ENCODE measurements at regions not wholly inside any gene's neighbourhood (a gene's known extent, or its start where the extent isn't known, plus 50 kb on each side); places are given as distances from the start of the nearest gene placed in this dataset.

GRCh38 chr14:56394826-56395530, 184.6 kb upstream of the TMEM260 start:
- Mint-ChIP-seq H3K9me3 (ENCODE audit: low read depth) (no peaks in the 10 kb centered on the region), H3K27me3 (peaks cover 3% of the 10 kb centered on the region), H3K4me1 (no peaks in the 10 kb centered on the region), H3K27ac (no peak overlapping the region), H3K36me3 (no peaks in the 10 kb centered on the region), H3K4me3 (no peak overlapping the region)
- CTCF ChIA-PET: no interaction called here
- DNase-seq: no peak
- ATAC-seq: no peak

GRCh38 chr14:56400109-56400825, 179.3 kb upstream of the TMEM260 start:
- CTCF ChIA-PET: interaction anchor here (1.3 kb wide), 1 partner anchor 10 kb away, joined by 3 read pairs; no protein-coding TSS in a partner anchor
- H3K4me1 Mint-ChIP-seq: no peaks in the 10 kb centered on the region

GRCh38 chr14:56412468-56413434, 166.8 kb upstream of the TMEM260 start:
- CTCF ChIA-PET: no interaction called here
- peaks cover 31% of the 10 kb centered on the region for H3K27me3 Mint-ChIP-seq
- DNase-seq (no peak), ATAC-seq (no peak)
- no peaks in the 10 kb centered on the region for H3K36me3 Mint-ChIP-seq
- H3K27ac Mint-ChIP-seq: no peak overlapping the region
- H3K4me1 Mint-ChIP-seq: peaks cover 14% of the 10 kb centered on the region
- H3K9me3 Mint-ChIP-seq (ENCODE audit: low read depth): no peaks in the 10 kb centered on the region
- no peak overlapping the region for H3K4me3 Mint-ChIP-seq

More at GRCh38 chr14:56400109-56400825, 179.3 kb upstream of the TMEM260 start:
- no peak for ATAC-seq
- peaks cover 4% of the 10 kb centered on the region for H3K9me3 Mint-ChIP-seq (ENCODE audit: low read depth)
- no peak overlapping the region for H3K4me3 Mint-ChIP-seq
- no peak for DNase-seq
- no peaks in the 10 kb centered on the region for H3K27me3 Mint-ChIP-seq
- no peak overlapping the region for H3K27ac Mint-ChIP-seq
- H3K36me3 Mint-ChIP-seq: no peaks in the 10 kb centered on the region

GRCh38 chr14:56413721-56414120, 165.9 kb upstream of the TMEM260 start:
- Mint-ChIP-seq H3K27me3 (peaks cover 24% of the 10 kb centered on the region), H3K36me3 (no peaks in the 10 kb centered on the region), H3K4me3 (no peak overlapping the region), H3K4me1 (peaks cover 14% of the 10 kb centered on the region), H3K9me3 (ENCODE audit: low read depth) (no peaks in the 10 kb centered on the region), H3K27ac (no peak overlapping the region)
- no peak for ATAC-seq
- no peak for DNase-seq
- CTCF ChIA-PET: no interaction called here

GRCh38 chr14:56414236-56414635, 165.4 kb upstream of the TMEM260 start:
- H3K9me3 Mint-ChIP-seq (ENCODE audit: low read depth): no peaks in the 10 kb centered on the region
- no peak overlapping the region for H3K27ac Mint-ChIP-seq
- H3K27me3 Mint-ChIP-seq: peaks cover 22% of the 10 kb centered on the region
- no peak for DNase-seq
- CTCF ChIA-PET: no interaction called here
- H3K4me3 Mint-ChIP-seq: no peak overlapping the region
- H3K36me3 Mint-ChIP-seq: no peaks in the 10 kb centered on the region
- ATAC-seq: no peak
- H3K4me1 Mint-ChIP-seq: peaks cover 14% of the 10 kb centered on the region

- H3K27ac Mint-ChIP-seq: no peak overlapping the region
- no peak overlapping the region for H3K4me3 Mint-ChIP-seq
- H3K4me1 Mint-ChIP-seq: peaks cover 14% of the 10 kb centered on the region
- H3K27me3 Mint-ChIP-seq: peaks cover 12% of the 10 kb centered on the region
- ATAC-seq: no peak
- CTCF ChIA-PET: interaction anchor here (0.6 kb wide), 1 partner anchor 1043 kb away, joined by 4 read pairs; no protein-coding TSS in a partner anchor
- no peaks in the 10 kb centered on the region for H3K36me3 Mint-ChIP-seq
- DNase-seq: no peak
- H3K9me3 Mint-ChIP-seq (ENCODE audit: low read depth): no peaks in the 10 kb centered on the region
These were observed 163.4 kb upstream of the TMEM260 start for GRCh38 chr14:56416213-56416612.

- H3K4me3 Mint-ChIP-seq: no peak overlapping the region
- H3K27ac Mint-ChIP-seq: no peak overlapping the region
- no peaks in the 10 kb centered on the region for H3K9me3 Mint-ChIP-seq (ENCODE audit: low read depth)
- H3K27me3 Mint-ChIP-seq: peaks cover 7% of the 10 kb centered on the region
- CTCF ChIA-PET: no interaction called here
- no peak for ATAC-seq
- no peak for DNase-seq
- no peaks in the 10 kb centered on the region for H3K36me3 Mint-ChIP-seq
- H3K4me1 Mint-ChIP-seq: peaks cover 13% of the 10 kb centered on the region
These were observed 162.4 kb upstream of the TMEM260 start for GRCh38 chr14:56417173-56417572.

GRCh38 chr14:56419750-56420149, 159.8 kb upstream of the TMEM260 start:
- DNase-seq (no peak), ATAC-seq (no peak)
- Mint-ChIP-seq H3K4me1 (peaks cover 4% of the 10 kb centered on the region), H3K9me3 (ENCODE audit: low read depth) (no peaks in the 10 kb centered on the region), H3K27me3 (peaks cover 7% of the 10 kb centered on the region), H3K36me3 (no peaks in the 10 kb centered on the region), H3K4me3 (no peak overlapping the region), H3K27ac (no peak overlapping the region)
- CTCF ChIA-PET: no interaction called here

GRCh38 chr14:56422221-56422620, 157.4 kb upstream of the TMEM260 start:
- ATAC-seq (no peak), DNase-seq (no peak)
- Mint-ChIP-seq H3K4me3 (no peak overlapping the region), H3K27ac (no peak overlapping the region), H3K27me3 (peaks cover 10% of the 10 kb centered on the region), H3K4me1 (peaks cover 3% of the 10 kb centered on the region), H3K36me3 (no peaks in the 10 kb centered on the region), H3K9me3 (ENCODE audit: low read depth) (no peaks in the 10 kb centered on the region)
- CTCF ChIA-PET: interaction anchor here (0.8 to 1.6 kb wide), 4 partner anchors 11 to 691 kb away, joined by 3 to 7 read pairs (median 3); no protein-coding TSS in a partner anchor

- ATAC-seq: peak; percentile 53
- DNase-seq: no peak
- Mint-ChIP-seq H3K4me3 (no peak overlapping the region), H3K4me1 (no peaks in the 10 kb centered on the region), H3K27me3 (peaks cover 10% of the 10 kb centered on the region), H3K36me3 (no peaks in the 10 kb centered on the region), H3K27ac (no peak overlapping the region), H3K9me3 (ENCODE audit: low read depth) (no peaks in the 10 kb centered on the region)
- CTCF ChIA-PET: interaction anchor here (0.7 to 1.6 kb wide), 5 partner anchors 11 to 714 kb away, joined by 3 to 7 read pairs (median 3); no protein-coding TSS in a partner anchor
These were observed 156.8 kb upstream of the TMEM260 start for GRCh38 chr14:56422703-56423213.

- CTCF ChIA-PET: no interaction called here
- Mint-ChIP-seq H3K36me3 (no peaks in the 10 kb centered on the region), H3K27ac (no peak overlapping the region), H3K27me3 (peaks cover 10% of the 10 kb centered on the region), H3K4me1 (no peaks in the 10 kb centered on the region), H3K4me3 (no peak overlapping the region), H3K9me3 (ENCODE audit: low read depth) (no peaks in the 10 kb centered on the region)
- ATAC-seq (no peak), DNase-seq (no peak)
These were observed 156.1 kb upstream of the TMEM260 start for GRCh38 chr14:56423544-56423943.

GRCh38 chr14:56431013-56431412, 148.6 kb upstream of the TMEM260 start:
- Mint-ChIP-seq H3K4me1 (no peaks in the 10 kb centered on the region), H3K27ac (no peak overlapping the region), H3K36me3 (no peaks in the 10 kb centered on the region), H3K9me3 (ENCODE audit: low read depth) (no peaks in the 10 kb centered on the region), H3K4me3 (no peak overlapping the region), H3K27me3 (peaks cover 25% of the 10 kb centered on the region)
- CTCF ChIA-PET: no interaction called here
- ATAC-seq (no peak), DNase-seq (no peak)

- H3K27me3 Mint-ChIP-seq: no peaks in the 10 kb centered on the region
- no peaks in the 10 kb centered on the region for H3K36me3 Mint-ChIP-seq
- peaks cover 9% of the 10 kb centered on the region for H3K9me3 Mint-ChIP-seq (ENCODE audit: low read depth)
- ATAC-seq: no peak
- H3K27ac Mint-ChIP-seq: no peak overlapping the region
- no peak overlapping the region for H3K4me3 Mint-ChIP-seq
- no peak for DNase-seq
- no peaks in the 10 kb centered on the region for H3K4me1 Mint-ChIP-seq
- CTCF ChIA-PET: no interaction called here
These were observed 129.9 kb upstream of the TMEM260 start for GRCh38 chr14:56449670-56450213.
